ENCODE measurements at regions not wholly inside any gene's neighbourhood (a gene's known extent, or its start where the extent isn't known, plus 50 kb on each side); places are given as distances from the start of the nearest gene placed in this dataset.

- no peak for TF ChIP-seq ESRRG (CRISPR knock-in tag; IDR thresholded peaks at IDR 0.05)
- TF ChIP-seq ZFP30 (CRISPR knock-in tag; IDR thresholded peaks at IDR 0.05) = no peak
- no peak for TF ChIP-seq ZFP3 (CRISPR knock-in tag; IDR thresholded peaks at IDR 0.05)
- TF ChIP-seq GLIS3 (CRISPR knock-in tag; IDR thresholded peaks at IDR 0.05) = no peak
- no peak for TF ChIP-seq ZNF8 (CRISPR knock-in tag; IDR thresholded peaks at IDR 0.05)
- TF ChIP-seq PPARA (CRISPR knock-in tag; IDR thresholded peaks at IDR 0.05; ENCODE audit: borderline replicate concordance) = no peak
- TF ChIP-seq OSR1 (CRISPR knock-in tag; IDR thresholded peaks at IDR 0.05) = no peak
- TF ChIP-seq ARNTL (CRISPR knock-in tag; IDR thresholded peaks at IDR 0.05; ENCODE audit: borderline replicate concordance, low read depth) = no peak
Observed at GRCh38 chr15:68495981-68496705, 64.2 kb upstream of the ITGA11 start.
